ENCODE measurements at regions not wholly inside any gene's neighbourhood (a gene's known extent, or its start where the extent isn't known, plus 50 kb on each side); places are given as distances from the start of the nearest gene placed in this dataset.

DNA sequence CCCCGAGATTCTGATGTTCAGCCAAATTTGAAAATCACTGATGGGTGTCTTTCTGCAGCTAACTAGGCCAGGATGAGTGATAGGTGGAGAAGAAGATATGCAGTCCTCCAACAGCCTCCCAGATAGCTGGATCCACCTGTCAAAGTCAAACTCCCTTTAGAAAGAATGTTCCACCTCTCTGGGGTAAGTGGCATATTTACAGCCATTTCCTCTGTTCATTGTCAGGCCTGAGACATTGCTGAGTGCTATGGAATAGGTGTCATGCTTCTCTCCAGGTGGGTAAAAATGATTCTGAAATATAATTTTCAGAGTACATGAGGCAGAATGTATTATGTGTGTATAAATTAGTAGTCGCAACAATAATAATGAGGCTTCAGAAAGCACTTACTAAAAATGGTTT, 316.8 kb downstream of the TTLL7 start:
- DNase-seq (ENCODE audit: low read depth in 6 of 9, low spot score in 9 of 9) = no peak

DNA sequence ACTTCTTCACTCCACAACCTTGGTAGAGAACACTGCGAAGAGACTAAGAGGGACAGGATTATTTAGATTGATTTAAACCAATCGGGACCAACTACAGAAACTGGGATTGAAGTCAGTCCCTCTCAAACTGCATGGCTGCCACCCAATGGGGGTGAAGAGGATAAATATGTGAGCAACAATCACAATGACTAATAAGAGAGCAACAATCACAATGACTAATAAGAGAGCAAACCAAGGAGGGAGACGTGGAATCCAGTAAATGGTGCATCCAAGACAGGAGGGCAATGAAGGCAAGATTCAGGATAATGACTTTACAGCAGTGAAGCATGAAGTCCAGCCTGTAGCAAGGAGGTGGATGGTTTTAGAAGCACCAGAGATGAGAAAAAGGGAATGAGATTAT, 322.8 kb downstream of the TTLL7 start:
- no peaks in the 10 kb centered on the region for H3K36me3 ChIP-seq (ENCODE audit: control insufficient read depth in 2 of 2, insufficient read depth in 2 of 2, low read length in 1 of 2)
- H3K27me3 ChIP-seq (ENCODE audit: control insufficient read depth in 2 of 2, insufficient read depth in 1 of 2, low read length in 1 of 2) = no peaks in the 10 kb centered on the region
- H3K27ac ChIP-seq (ENCODE audit: low read depth in 1 of 2, low read length in 1 of 2) = no peak overlapping the region
- WGBS = 95% methylated on average over 3 of the region's 3 CpGs
- no peak for DNase-seq (ENCODE audit: low read depth in 6 of 9, low spot score in 9 of 9)
- H3K4me1 ChIP-seq (ENCODE audit: control insufficient read depth in 2 of 2, insufficient read depth in 2 of 2, low read length in 2 of 2) = no peaks in the 10 kb centered on the region
- H3K4me3 ChIP-seq (ENCODE audit: low read length in 2 of 2) = no peak overlapping the region
- H3K9me3 ChIP-seq (ENCODE audit: control insufficient read depth in 2 of 2, insufficient read depth in 1 of 2, low read length in 1 of 2) = no peaks in the 10 kb centered on the region

More for the DNA sequence above, 316.8 kb downstream of the TTLL7 start:
- no peaks in the 10 kb centered on the region for H3K36me3 ChIP-seq (ENCODE audit: control insufficient read depth in 2 of 2, insufficient read depth in 2 of 2, low read length in 1 of 2)
- no peak overlapping the region for H3K27ac ChIP-seq (ENCODE audit: low read depth in 1 of 2, low read length in 1 of 2)
- no peak overlapping the region for H3K4me3 ChIP-seq (ENCODE audit: low read length in 2 of 2)
- WGBS = 96% methylated on average over 2 of the region's 2 CpGs
- H3K9me3 ChIP-seq (ENCODE audit: control insufficient read depth in 2 of 2, insufficient read depth in 1 of 2, low read length in 1 of 2) = no peaks in the 10 kb centered on the region
- H3K4me1 ChIP-seq (ENCODE audit: control insufficient read depth in 2 of 2, insufficient read depth in 2 of 2, low read length in 2 of 2) = no peaks in the 10 kb centered on the region
- no peaks in the 10 kb centered on the region for H3K27me3 ChIP-seq (ENCODE audit: control insufficient read depth in 2 of 2, insufficient read depth in 1 of 2, low read length in 1 of 2)

DNA sequence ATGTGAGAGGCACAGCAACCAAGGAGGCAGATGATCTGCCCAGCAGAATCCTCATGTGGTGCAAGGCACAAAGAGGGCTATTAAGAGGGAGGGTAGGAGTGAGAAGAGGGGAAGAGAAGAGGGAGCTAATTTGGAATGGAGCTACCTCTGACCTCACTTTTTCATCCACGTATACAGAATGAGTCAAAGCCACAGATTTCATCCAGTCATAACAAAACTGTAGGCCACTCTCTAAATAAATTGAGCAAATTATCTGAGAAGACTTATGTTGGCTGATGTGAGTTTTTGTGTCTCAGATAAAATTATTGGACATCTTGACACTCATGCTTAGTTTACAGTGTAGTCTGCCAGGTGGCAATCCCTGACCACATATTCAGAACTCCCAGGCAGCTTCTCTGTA, 325.6 kb downstream of the TTLL7 start:
- no peak for DNase-seq (ENCODE audit: low read depth in 6 of 9, low spot score in 9 of 9)
- no peaks in the 10 kb centered on the region for H3K36me3 ChIP-seq (ENCODE audit: control insufficient read depth in 2 of 2, insufficient read depth in 2 of 2, low read length in 1 of 2)
- no peak overlapping the region for H3K27ac ChIP-seq (ENCODE audit: low read depth in 1 of 2, low read length in 1 of 2)
- no peaks in the 10 kb centered on the region for H3K27me3 ChIP-seq (ENCODE audit: control insufficient read depth in 2 of 2, insufficient read depth in 1 of 2, low read length in 1 of 2)
- H3K4me3 ChIP-seq (ENCODE audit: low read length in 2 of 2) = no peak overlapping the region
- H3K9me3 ChIP-seq (ENCODE audit: control insufficient read depth in 2 of 2, insufficient read depth in 1 of 2, low read length in 1 of 2) = peaks cover 0 to 4% of the 10 kb centered on the region in 2 donors
- 98% methylated on average over 1 of the region's 1 CpG for WGBS
- H3K4me1 ChIP-seq (ENCODE audit: control insufficient read depth in 2 of 2, insufficient read depth in 2 of 2, low read length in 2 of 2) = no peaks in the 10 kb centered on the region

DNA sequence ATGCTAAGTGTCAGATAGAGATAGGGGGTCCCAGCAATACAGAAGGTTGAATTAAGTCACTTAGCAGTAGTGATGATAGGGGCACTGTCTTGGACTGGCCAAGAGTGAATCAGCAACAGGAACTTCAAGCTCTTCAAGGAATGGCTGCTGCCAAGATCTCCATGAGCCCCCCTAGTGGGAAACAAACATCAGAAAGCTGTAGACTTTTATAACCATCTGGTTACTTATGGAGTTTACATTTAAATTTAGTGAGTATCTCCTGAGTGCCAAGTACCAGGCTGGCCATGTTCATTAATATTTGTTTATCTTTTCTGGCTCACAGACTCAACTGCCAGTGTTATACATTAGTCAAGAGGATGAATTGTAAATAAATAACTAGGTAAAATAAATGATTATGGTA, 327.3 kb downstream of the TTLL7 start:
- no peaks in the 10 kb centered on the region for H3K27me3 ChIP-seq (ENCODE audit: control insufficient read depth in 2 of 2, insufficient read depth in 1 of 2, low read length in 1 of 2)
- peaks cover 0 to 4% of the 10 kb centered on the region in 2 donors for H3K9me3 ChIP-seq (ENCODE audit: control insufficient read depth in 2 of 2, insufficient read depth in 1 of 2, low read length in 1 of 2)
- no peak overlapping the region for H3K27ac ChIP-seq (ENCODE audit: low read depth in 1 of 2, low read length in 1 of 2)
- no peaks in the 10 kb centered on the region for H3K36me3 ChIP-seq (ENCODE audit: control insufficient read depth in 2 of 2, insufficient read depth in 2 of 2, low read length in 1 of 2)
- DNase-seq (ENCODE audit: low read depth in 6 of 9, low spot score in 9 of 9) = no peak
- H3K4me1 ChIP-seq (ENCODE audit: control insufficient read depth in 2 of 2, insufficient read depth in 2 of 2, low read length in 2 of 2) = no peaks in the 10 kb centered on the region
- no peak overlapping the region for H3K4me3 ChIP-seq (ENCODE audit: low read length in 2 of 2)

DNA sequence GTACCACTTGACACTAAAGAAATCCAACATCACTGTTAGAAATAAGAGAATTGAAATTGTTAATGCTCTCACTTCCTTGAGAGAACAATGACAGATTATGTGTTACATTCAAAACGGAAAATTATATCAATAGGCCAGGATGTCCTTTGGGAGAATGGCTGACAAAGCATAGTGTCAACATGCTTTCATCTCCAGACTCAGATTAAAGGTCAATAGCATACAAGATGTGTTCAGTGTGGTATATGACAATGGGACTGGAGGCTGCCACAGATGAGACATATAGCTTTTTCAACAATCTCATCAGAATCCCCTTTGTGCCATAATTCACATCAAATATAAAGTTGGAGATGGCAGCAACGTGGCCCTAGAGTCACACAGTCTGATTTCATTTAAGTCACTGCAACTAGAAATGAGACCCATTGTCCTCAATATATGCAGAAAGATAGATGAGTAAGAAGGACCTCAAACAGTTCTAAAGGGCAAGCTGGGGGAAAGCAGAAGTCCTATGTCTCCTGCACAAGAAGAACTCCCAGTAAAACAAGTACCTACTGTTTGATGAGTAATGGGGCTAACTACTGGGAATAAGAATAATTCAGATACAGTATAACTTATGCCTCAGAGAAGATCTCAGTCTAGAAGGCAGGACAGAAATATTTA, 327.9 kb downstream of the TTLL7 start:
- Histone ChIP-seq H3K9me3 (ENCODE audit: control insufficient read depth in 2 of 2, insufficient read depth in 1 of 2, low read length in 1 of 2) (peaks cover 0 to 4% of the 10 kb centered on the region in 2 donors), H3K4me3 (ENCODE audit: low read length in 2 of 2) (no peak overlapping the region), H3K4me1 (ENCODE audit: control insufficient read depth in 2 of 2, insufficient read depth in 2 of 2, low read length in 2 of 2) (no peaks in the 10 kb centered on the region), H3K36me3 (ENCODE audit: control insufficient read depth in 2 of 2, insufficient read depth in 2 of 2, low read length in 1 of 2) (no peaks in the 10 kb centered on the region), H3K27ac (ENCODE audit: low read depth in 1 of 2, low read length in 1 of 2) (no peak overlapping the region), H3K27me3 (ENCODE audit: control insufficient read depth in 2 of 2, insufficient read depth in 1 of 2, low read length in 1 of 2) (no peaks in the 10 kb centered on the region)
- DNase-seq (ENCODE audit: low read depth in 6 of 9, low spot score in 9 of 9) = no peak
- 95% methylated on average over 2 of the region's 2 CpGs for WGBS

DNA sequence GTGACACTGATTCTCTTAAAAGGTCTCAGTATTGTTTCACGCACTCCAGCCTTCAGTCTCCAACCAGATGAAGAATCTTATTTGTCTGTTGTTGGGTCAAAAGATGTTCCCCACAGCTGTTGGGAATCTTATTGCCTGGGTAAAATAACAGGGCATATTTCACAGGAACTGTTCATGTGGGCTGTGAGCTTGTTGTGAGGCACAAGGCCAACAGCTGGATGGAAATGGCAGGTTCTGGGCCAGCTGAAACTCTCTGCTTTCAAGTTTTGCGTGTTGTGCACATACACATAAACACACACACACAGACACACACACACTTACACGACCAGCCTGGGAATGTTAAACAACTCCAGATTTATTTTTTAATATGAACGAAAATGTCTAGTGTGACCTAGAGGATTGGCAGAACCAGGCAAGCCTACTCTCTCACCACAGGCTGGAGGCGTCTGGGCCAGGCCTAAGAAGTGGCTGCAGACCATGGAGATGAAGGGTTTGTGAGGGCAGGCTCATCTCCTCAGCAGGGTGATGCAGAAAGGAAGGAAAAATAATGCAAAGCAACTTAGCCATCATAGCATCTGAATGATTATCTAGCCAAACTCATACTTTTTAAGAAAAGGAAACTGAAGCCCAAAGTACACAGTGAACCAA, 357.0 kb downstream of the TTLL7 start:
- peak in 1 of 9 donors; percentile 15 for DNase-seq (ENCODE audit: low read depth in 6 of 9, low spot score in 9 of 9)
- no peak overlapping the region for H3K4me3 ChIP-seq (ENCODE audit: low read length in 2 of 2)
- no peaks in the 10 kb centered on the region for H3K36me3 ChIP-seq (ENCODE audit: control insufficient read depth in 2 of 2, insufficient read depth in 2 of 2, low read length in 1 of 2)
- WGBS = 91% methylated on average over 5 of the region's 5 CpGs
- H3K4me1 ChIP-seq (ENCODE audit: control insufficient read depth in 2 of 2, insufficient read depth in 2 of 2, low read length in 2 of 2) = peaks cover 0 to 11% of the 10 kb centered on the region in 2 donors
- no peaks in the 10 kb centered on the region for H3K27me3 ChIP-seq (ENCODE audit: control insufficient read depth in 2 of 2, insufficient read depth in 1 of 2, low read length in 1 of 2)
- peak overlapping the region in 1 of 2 donors; percentile 44 for H3K27ac ChIP-seq (ENCODE audit: low read depth in 1 of 2, low read length in 1 of 2)
- no peaks in the 10 kb centered on the region for H3K9me3 ChIP-seq (ENCODE audit: control insufficient read depth in 2 of 2, insufficient read depth in 1 of 2, low read length in 1 of 2)

DNA sequence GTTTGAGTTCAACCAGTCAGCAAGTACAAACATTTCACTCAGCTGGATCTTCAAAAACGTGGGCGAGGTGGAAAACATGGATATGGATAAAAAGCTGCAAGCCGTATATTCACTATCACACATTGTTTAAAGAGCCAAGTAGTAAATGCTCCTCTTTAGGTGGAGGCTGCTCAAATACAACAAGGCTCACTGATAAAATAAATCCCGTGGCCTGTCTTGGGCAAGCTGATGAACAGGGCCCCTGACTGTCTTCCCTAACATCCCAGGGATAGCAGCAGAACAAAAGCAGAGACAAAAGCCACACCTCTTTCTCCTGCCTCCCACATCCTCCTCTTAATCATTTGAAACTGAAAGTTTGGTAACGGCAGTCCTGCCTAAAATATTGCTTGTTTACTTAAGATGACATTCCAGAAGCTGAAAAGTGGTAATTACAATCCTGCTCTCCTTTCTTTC, 357.7 kb downstream of the TTLL7 start:
- Histone ChIP-seq H3K9me3 (ENCODE audit: control insufficient read depth in 2 of 2, insufficient read depth in 1 of 2, low read length in 1 of 2) (no peaks in the 10 kb centered on the region), H3K36me3 (ENCODE audit: control insufficient read depth in 2 of 2, insufficient read depth in 2 of 2, low read length in 1 of 2) (no peaks in the 10 kb centered on the region), H3K4me3 (ENCODE audit: low read length in 2 of 2) (no peak overlapping the region), H3K27me3 (ENCODE audit: control insufficient read depth in 2 of 2, insufficient read depth in 1 of 2, low read length in 1 of 2) (no peaks in the 10 kb centered on the region), H3K4me1 (ENCODE audit: control insufficient read depth in 2 of 2, insufficient read depth in 2 of 2, low read length in 2 of 2) (peaks cover 0 to 11% of the 10 kb centered on the region in 2 donors), H3K27ac (ENCODE audit: low read depth in 1 of 2, low read length in 1 of 2) (peak overlapping the region in 1 of 2 donors; percentile 49)
- DNase-seq (ENCODE audit: low read depth in 6 of 9, low spot score in 9 of 9) = peak in 1 of 9 donors; percentile 24
- WGBS = 70% methylated on average over 5 of the region's 5 CpGs

DNA sequence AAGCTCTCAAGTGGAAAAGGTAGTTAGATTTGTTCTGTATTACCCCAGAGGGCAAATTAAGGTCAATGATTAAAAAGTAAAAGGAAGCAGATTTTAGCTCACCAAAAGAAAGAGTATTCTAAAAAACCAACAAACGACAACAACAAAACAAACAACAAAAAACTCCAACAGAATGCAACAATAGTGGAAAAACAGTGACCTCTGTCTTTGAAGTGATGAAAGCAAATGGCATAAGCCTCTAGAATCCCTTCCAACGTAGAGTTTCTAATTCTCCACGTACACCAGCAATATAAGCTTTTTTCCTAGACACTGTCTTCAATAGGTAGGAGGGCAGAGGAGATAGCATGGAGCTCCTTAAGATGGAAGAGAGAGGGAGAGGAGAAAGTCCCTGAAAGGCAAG, 359.1 kb downstream of the TTLL7 start:
- peaks cover 0 to 11% of the 10 kb centered on the region in 2 donors for H3K4me1 ChIP-seq (ENCODE audit: control insufficient read depth in 2 of 2, insufficient read depth in 2 of 2, low read length in 2 of 2)
- no peaks in the 10 kb centered on the region for H3K27me3 ChIP-seq (ENCODE audit: control insufficient read depth in 2 of 2, insufficient read depth in 1 of 2, low read length in 1 of 2)
- no peak for DNase-seq (ENCODE audit: low read depth in 6 of 9, low spot score in 9 of 9)
- no peaks in the 10 kb centered on the region for H3K36me3 ChIP-seq (ENCODE audit: control insufficient read depth in 2 of 2, insufficient read depth in 2 of 2, low read length in 1 of 2)
- no peak overlapping the region for H3K4me3 ChIP-seq (ENCODE audit: low read length in 2 of 2)
- no peak overlapping the region for H3K27ac ChIP-seq (ENCODE audit: low read depth in 1 of 2, low read length in 1 of 2)
- no peaks in the 10 kb centered on the region for H3K9me3 ChIP-seq (ENCODE audit: control insufficient read depth in 2 of 2, insufficient read depth in 1 of 2, low read length in 1 of 2)
- WGBS = 97% methylated on average over 3 of the region's 3 CpGs

DNA sequence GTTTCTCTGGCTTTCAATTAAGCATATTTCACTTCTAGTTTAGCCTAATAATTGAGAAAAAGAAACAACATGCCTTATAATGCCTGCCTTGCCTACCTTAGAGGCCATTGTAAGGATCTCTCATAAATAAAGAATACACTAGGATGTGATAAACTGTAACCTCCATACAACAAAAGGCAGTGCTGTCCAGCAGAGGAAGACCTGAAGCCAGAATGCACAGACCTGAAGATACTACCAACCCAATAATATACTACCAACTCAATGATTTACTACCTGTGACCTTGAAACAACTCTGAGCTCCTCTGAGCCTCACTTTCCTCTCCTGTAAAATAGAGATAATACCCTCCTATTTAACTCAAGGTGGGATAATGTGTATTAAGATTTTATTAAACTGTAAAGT, 361.3 kb downstream of the TTLL7 start:
- Histone ChIP-seq H3K4me3 (ENCODE audit: low read length in 2 of 2) (no peak overlapping the region), H3K27me3 (ENCODE audit: control insufficient read depth in 2 of 2, insufficient read depth in 1 of 2, low read length in 1 of 2) (no peaks in the 10 kb centered on the region)

More for the DNA sequence above, 361.3 kb downstream of the TTLL7 start:
- Histone ChIP-seq H3K4me1 (ENCODE audit: control insufficient read depth in 2 of 2, insufficient read depth in 2 of 2, low read length in 2 of 2) (peaks cover 0 to 11% of the 10 kb centered on the region in 2 donors), H3K36me3 (ENCODE audit: control insufficient read depth in 2 of 2, insufficient read depth in 2 of 2, low read length in 1 of 2) (no peaks in the 10 kb centered on the region), H3K27ac (ENCODE audit: low read depth in 1 of 2, low read length in 1 of 2) (no peak overlapping the region), H3K9me3 (ENCODE audit: control insufficient read depth in 2 of 2, insufficient read depth in 1 of 2, low read length in 1 of 2) (no peaks in the 10 kb centered on the region)
- no peak for DNase-seq (ENCODE audit: low read depth in 6 of 9, low spot score in 9 of 9)
